Heart left ventricle (tissue), 16 donors: ENCODE measurements at regions not wholly inside any gene's neighbourhood (a gene's known extent, or its start where the extent isn't known, plus 50 kb on each side); places are given as distances from the start of the nearest gene placed in this dataset.

Experiments used
- ATAC-seq, 4 donors: fragments of 200-7000 bp; cut with Tn5 transposase; one replicate each; pipeline ENCODE4 v1.9.1; 2020 to 2022; ENCODE audit warnings: moderate library complexity in 4 of 4, mild to moderate bottlenecking in 3 of 4, moderate number of reproducible peaks in 1 of 4
- DNase-seq, 5 donors: peaks; one replicate each; pipeline ENCODE4 v3.0.0-alpha.2; 2020
- H3K27ac ChIP-seq, 12 donors: fragments of 200-600 bp; sonication (generic) in 4 of 12; one replicate each; pipeline versions ENCODE4 v1.5.0 to v1.8.0; 2016 to 2022; ENCODE audit warnings: mild to moderate bottlenecking in 2 of 12
- H3K27me3 ChIP-seq, 9 donors: fragments of 200-600 bp; sonication (generic) in 2 of 9; one replicate each; pipeline versions ENCODE4 v1.5.1 to v1.8.0; 2016 to 2022; ENCODE audit warnings: mild to moderate bottlenecking in 3 of 9
- H3K36me3 ChIP-seq, 9 donors: fragments of 200-600 bp; sonication (generic) in 2 of 9; one replicate each; pipeline versions ENCODE4 v1.5.0 to v1.8.0; 2018 to 2022; ENCODE audit warnings: mild to moderate bottlenecking in 2 of 9
- H3K4me1 ChIP-seq, 12 donors: fragments of 200-600 bp; sonication (generic) in 4 of 12; one replicate each; pipeline versions ENCODE4 v1.5.0 to v1.8.0; 2016 to 2022; ENCODE audit warnings: mild to moderate bottlenecking in 3 of 12
- H3K4me3 ChIP-seq, 12 donors: fragments of 200-600 bp; sonication (generic) in 4 of 12; one replicate each; pipeline versions ENCODE4 v1.5.0 to v1.8.0; 2017 to 2022; ENCODE audit warnings: mild to moderate bottlenecking in 9 of 12, moderate library complexity in 4 of 12
- H3K9me3 ChIP-seq, 12 donors: fragments of 200-600 bp; sonication (generic) in 4 of 12; one replicate each; pipeline versions ENCODE4 v1.5.0 to v1.8.0; 2016 to 2022; ENCODE audit warnings: mild to moderate bottlenecking in 1 of 12
- CTCF ChIP-seq, 12 donors: fragments of 200-600 bp; sonication (generic) in 4 of 12; IDR thresholded peaks; one replicate each; pipeline versions ENCODE4 v1.5.0 to v1.8.0; 2018 to 2022; ENCODE audit warnings: antibody characterized with exemption in 12 of 12, mild to moderate bottlenecking in 5 of 12
- POLR2A ChIP-seq, 2 donors: fragments of 450-650 bp; IDR thresholded peaks; one replicate each; pipeline ENCODE4 v1.6.1; 2017; ENCODE audit warnings: antibody characterized with exemption in 2 of 2, mild to moderate bottlenecking in 2 of 2, moderate library complexity in 2 of 2
- WGBS, 4 donors: extraction: QIAGEN DNeasy Blood & Tissue Kit in 2 of 4; methylation state at CpG; one replicate each; pipeline versions ENCODE4 v1.1.5 to v1.1.7; 2013 to 2018; 5-methylcytosine and 5-hydroxymethylcytosine counted together
- intact Hi-C, 10 donors: fragments of 100-400 bp; cut with DNase I; formaldehyde crosslinking; loops; one replicate each; pipeline versions ENCODE4 v1.11.1 to v1.14.2; 2022
- donor health status: ischemic (EF 13 %, LVEDD 7.1; RV severe dilation, severe dysfunction).
- donor health status: healthy with polysubstance abuse.
- donor health status: DM: no; HTN: yes; CAD: no.
- donor health status: DM: no; HTN: no; CAD: no.
- donor health status: ischemic (EF 25% LVEDD 6.9; RV normal size, moderate dysfunction).
- donor health status: ischemic (EF 25% LVEDD 5.7; RV mildly dilated, moderate dysfunction).
- donor health status: healthy.
- donor health status: DM: yes; HTN: yes; CAD: no.
- donor health status: ischemic (EF 35%, LVEDD 5.7; RV mildly dilated, moderate dysfunction).
- donor health status: nonischemic (EF 11% LVEDD 7.7; RV severe dilation, severe dysfunction).
- donor health status: DM: yes; HTN: yes; CAD: no.
- donor health status: PGD.
- donor health status: ischemic (EF 29% LVEDD 5.4; RV normal size, mild dysfunction).
- donor health status: nonischemic (EF 23%, LVEDD 6.1; RV moderate dilation, normal function).

GRCh38 chr11:71165771-71166170 lies 86.6 kb downstream of the SHANK2 start:
- intact Hi-C loops: no loop called here
- Histone ChIP-seq H3K36me3 (no peaks in the 10 kb centered on the region), H3K4me3 (no peak overlapping the region), H3K27ac (no peak overlapping the region), H3K27me3 (peaks cover 0 to 2% (median 0%) of the 10 kb centered on the region in 9 donors), H3K9me3 (peaks cover 0 to 6% (median 0%) of the 10 kb centered on the region in 12 donors), H3K4me1 (no peaks in the 10 kb centered on the region)
- ATAC-seq (no peak), DNase-seq (no peak)
- 87 to 89% (median 88%) methylated on average over 12 of the region's 12 CpGs for WGBS, 4 donors
- TF ChIP-seq POLR2A (IDR thresholded peaks at IDR 0.05) (no peak), CTCF (IDR thresholded peaks at IDR 0.05) (no peak)

GRCh38 chr11:71164621-71165020 lies 87.8 kb downstream of the SHANK2 start:
- Histone ChIP-seq H3K27me3 (peaks cover 0 to 5% (median 0%) of the 10 kb centered on the region in 9 donors), H3K4me1 (no peaks in the 10 kb centered on the region), H3K27ac (no peak overlapping the region), H3K9me3 (peaks cover 0 to 6% (median 0%) of the 10 kb centered on the region in 12 donors), H3K36me3 (no peaks in the 10 kb centered on the region), H3K4me3 (no peak overlapping the region)
- 76 to 83% (median 79%) methylated on average over 7 of the region's 7 CpGs for WGBS, 4 donors
- ATAC-seq: no peak
- DNase-seq: no peak
- no peak for TF ChIP-seq POLR2A (IDR thresholded peaks at IDR 0.05)
- no peak for TF ChIP-seq CTCF (IDR thresholded peaks at IDR 0.05)
- intact Hi-C loops: no loop called here

- Histone ChIP-seq H3K4me1 (no peaks in the 10 kb centered on the region), H3K4me3 (no peak overlapping the region), H3K27me3 (peaks cover 0 to 5% (median 0%) of the 10 kb centered on the region in 9 donors), H3K9me3 (peaks cover 0 to 6% (median 0%) of the 10 kb centered on the region in 12 donors), H3K27ac (no peak overlapping the region), H3K36me3 (no peaks in the 10 kb centered on the region)
- no peak for TF ChIP-seq POLR2A (IDR thresholded peaks at IDR 0.05)
- TF ChIP-seq CTCF (IDR thresholded peaks at IDR 0.05): no peak
- intact Hi-C loops: no loop called here
- DNase-seq: no peak
- WGBS, 4 donors: 50 to 74% (median 64%) methylated on average over 2 to 4 of the region's 4 CpGs
- no peak for ATAC-seq
These were observed 88.2 kb downstream of the SHANK2 start for GRCh38 chr11:71164186-71164585.

- Histone ChIP-seq H3K27ac (no peak overlapping the region), H3K4me3 (no peak overlapping the region), H3K4me1 (no peaks in the 10 kb centered on the region), H3K27me3 (peaks cover 0 to 5% (median 0%) of the 10 kb centered on the region in 9 donors), H3K9me3 (peaks cover 0 to 6% (median 0%) of the 10 kb centered on the region in 12 donors), H3K36me3 (no peaks in the 10 kb centered on the region)
- intact Hi-C loops: no loop called here
- TF ChIP-seq CTCF (IDR thresholded peaks at IDR 0.05) (no peak), POLR2A (IDR thresholded peaks at IDR 0.05) (no peak)
- 18 to 30% (median 25%) methylated on average over 3 of the region's 3 CpGs for WGBS, 4 donors
- no peak for DNase-seq
- no peak for ATAC-seq
These were observed 89.0 kb downstream of the SHANK2 start for GRCh38 chr11:71163371-71163770.
